ENCODE measurements at regions not wholly inside any gene's neighbourhood (a gene's known extent, or its start where the extent isn't known, plus 50 kb on each side); places are given as distances from the start of the nearest gene placed in this dataset.

DNA sequence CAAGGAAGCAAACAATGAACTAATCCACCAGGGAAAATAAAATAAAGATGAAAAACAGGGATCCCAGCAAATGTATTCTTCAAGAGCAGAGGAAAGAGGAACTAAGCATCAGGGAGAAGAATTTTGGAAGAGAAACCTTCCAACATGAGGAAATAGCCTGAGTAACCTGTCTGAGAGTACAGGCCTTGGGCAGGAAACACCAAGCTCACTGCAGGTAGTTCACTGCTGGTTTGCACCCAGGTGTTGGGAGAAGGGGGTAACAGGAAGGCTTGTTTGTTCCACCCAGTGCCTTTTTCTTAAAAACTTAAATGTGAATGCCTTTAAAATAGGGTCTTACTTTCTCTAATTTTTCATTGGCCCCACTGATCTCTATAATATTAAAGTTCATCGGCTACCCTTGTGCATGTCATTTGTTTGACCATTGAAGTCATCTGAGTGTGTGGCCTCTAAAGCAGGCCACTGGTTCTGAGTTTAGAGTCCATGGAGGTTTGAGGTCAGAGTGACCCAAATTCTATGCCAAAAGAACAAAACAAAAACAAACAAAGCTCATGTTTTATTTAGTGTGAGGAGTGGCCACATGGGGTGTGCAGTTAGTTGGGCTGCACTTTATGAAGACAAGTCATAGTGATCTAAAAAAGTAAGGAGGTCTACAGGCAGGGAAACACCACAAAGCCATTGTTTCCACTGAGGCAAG, 62.9 kb upstream of the COX10 start:
- peak overlapping the region; percentile 52 for H3K27ac Mint-ChIP-seq (ENCODE audit: low read depth, unreplicated experiment)
- BruUV-seq (replicated peaks) = no TSS peak
- no peaks in the 10 kb centered on the region for H3K27me3 Mint-ChIP-seq (ENCODE audit: insufficient read depth, unreplicated experiment)
- CTCF ChIA-PET = no interaction called here
- no peaks in the 10 kb centered on the region for H3K9me3 Mint-ChIP-seq (ENCODE audit: unreplicated experiment)
- POLR2A ChIA-PET = interaction anchor here (0.6 kb wide), 1 partner anchor 89 kb away, joined by 5 read pairs; no protein-coding TSS in a partner anchor
- no peak overlapping the region for H3K4me3 Mint-ChIP-seq (ENCODE audit: unreplicated experiment)
- DNase-seq (ENCODE audit: unreplicated experiment) = no peak
- H3K36me3 Mint-ChIP-seq (ENCODE audit: insufficient read depth, unreplicated experiment) = no peaks in the 10 kb centered on the region
- TF ChIP-seq, protein P1, sequence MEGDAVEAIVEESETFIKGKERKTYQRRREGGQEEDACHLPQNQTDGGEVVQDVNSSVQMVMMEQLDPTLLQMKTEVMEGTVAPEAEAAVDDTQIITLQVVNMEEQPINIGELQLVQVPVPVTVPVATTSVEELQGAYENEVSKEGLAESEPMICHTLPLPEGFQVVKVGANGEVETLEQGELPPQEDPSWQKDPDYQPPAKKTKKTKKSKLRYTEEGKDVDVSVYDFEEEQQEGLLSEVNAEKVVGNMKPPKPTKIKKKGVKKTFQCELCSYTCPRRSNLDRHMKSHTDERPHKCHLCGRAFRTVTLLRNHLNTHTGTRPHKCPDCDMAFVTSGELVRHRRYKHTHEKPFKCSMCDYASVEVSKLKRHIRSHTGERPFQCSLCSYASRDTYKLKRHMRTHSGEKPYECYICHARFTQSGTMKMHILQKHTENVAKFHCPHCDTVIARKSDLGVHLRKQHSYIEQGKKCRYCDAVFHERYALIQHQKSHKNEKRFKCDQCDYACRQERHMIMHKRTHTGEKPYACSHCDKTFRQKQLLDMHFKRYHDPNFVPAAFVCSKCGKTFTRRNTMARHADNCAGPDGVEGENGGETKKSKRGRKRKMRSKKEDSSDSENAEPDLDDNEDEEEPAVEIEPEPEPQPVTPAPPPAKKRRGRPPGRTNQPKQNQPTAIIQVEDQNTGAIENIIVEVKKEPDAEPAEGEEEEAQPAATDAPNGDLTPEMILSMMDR (IDR thresholded peaks at IDR 0.05; ENCODE audit: unreplicated experiment) = no peak
- H3K4me1 Mint-ChIP-seq (ENCODE audit: insufficient read depth, unreplicated experiment) = peaks cover 8% of the 10 kb centered on the region
- intact Hi-C loops (cut with micrococcal nuclease) = no loop called here

DNA sequence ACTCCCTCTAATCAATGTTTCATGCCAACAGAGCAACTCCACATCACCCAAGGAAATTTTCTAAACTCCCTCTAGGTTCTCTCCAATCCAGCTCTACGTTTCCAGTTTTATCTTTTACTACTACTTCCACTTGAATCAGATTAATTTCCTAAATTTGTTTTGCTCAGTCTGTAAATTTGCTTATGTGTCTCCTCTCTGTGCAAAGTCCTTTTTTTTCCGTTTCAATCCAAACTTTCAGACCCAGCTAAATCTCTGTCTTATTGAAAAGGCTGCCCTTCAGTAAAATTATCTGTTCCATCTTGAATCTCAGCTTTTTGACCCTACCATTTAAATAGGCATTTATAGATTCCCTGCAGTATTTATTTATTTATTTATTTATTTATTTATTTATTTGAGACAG, 61.4 kb upstream of the COX10 start:
- DNase-seq (ENCODE audit: unreplicated experiment) = no peak
- intact Hi-C loops (cut with micrococcal nuclease) = no loop called here
- no TSS peak for BruUV-seq (replicated peaks)
- no peaks in the 10 kb centered on the region for H3K9me3 Mint-ChIP-seq (ENCODE audit: unreplicated experiment)
- no peaks in the 10 kb centered on the region for H3K36me3 Mint-ChIP-seq (ENCODE audit: insufficient read depth, unreplicated experiment)
- CTCF ChIA-PET = interaction anchor here (0.7 kb wide), 1 partner anchor 422 kb away, joined by 4 read pairs; no protein-coding TSS in a partner anchor
- H3K4me3 Mint-ChIP-seq (ENCODE audit: unreplicated experiment) = no peak overlapping the region
- POLR2A ChIA-PET = interaction anchor here (0.7 kb wide), 1 partner anchor 303 kb away, joined by 3 read pairs; no protein-coding TSS in a partner anchor
- TF ChIP-seq, protein P1 (IDR thresholded peaks at IDR 0.05; ENCODE audit: unreplicated experiment) = no peak
- peaks cover 8% of the 10 kb centered on the region for H3K4me1 Mint-ChIP-seq (ENCODE audit: insufficient read depth, unreplicated experiment)
- no peak overlapping the region for H3K27ac Mint-ChIP-seq (ENCODE audit: low read depth, unreplicated experiment)
- no peaks in the 10 kb centered on the region for H3K27me3 Mint-ChIP-seq (ENCODE audit: insufficient read depth, unreplicated experiment)

DNA sequence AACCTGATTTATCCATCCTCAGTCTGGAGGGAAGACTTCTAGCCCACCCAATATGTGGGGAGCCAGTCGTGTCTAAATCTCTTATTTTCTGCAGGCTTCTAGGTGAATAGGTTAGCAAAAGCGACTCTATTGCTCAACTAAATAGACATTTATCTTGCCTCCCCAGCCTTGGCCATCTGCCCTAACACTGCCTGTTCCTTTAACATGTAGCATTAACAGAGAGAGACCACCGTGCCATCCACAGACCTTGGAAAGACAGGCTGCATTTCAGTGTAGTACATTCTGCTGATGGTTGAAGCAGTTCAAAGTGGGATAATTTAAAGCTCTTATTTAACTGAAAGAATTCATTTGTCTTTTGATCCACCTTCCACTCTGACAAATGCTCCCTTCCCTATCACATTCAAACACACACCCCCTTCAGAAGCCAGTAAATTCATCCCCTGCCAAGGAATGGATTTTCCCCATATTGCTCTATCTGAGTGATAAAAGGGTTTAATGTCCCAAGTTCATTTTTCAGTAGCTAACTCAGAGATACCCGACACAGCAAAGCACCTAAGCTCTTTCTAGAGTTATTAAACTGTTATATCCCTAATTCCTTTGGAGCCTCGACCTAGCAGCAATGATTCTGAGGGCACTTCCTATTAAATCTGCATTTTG, 58.1 kb upstream of the COX10 start:
- Mint-ChIP-seq H3K4me1 (ENCODE audit: insufficient read depth, unreplicated experiment) (no peaks in the 10 kb centered on the region), H3K27ac (ENCODE audit: low read depth, unreplicated experiment) (peak overlapping the region; percentile 55), H3K36me3 (ENCODE audit: insufficient read depth, unreplicated experiment) (no peaks in the 10 kb centered on the region), H3K27me3 (ENCODE audit: insufficient read depth, unreplicated experiment) (no peaks in the 10 kb centered on the region), H3K9me3 (ENCODE audit: unreplicated experiment) (no peaks in the 10 kb centered on the region), H3K4me3 (ENCODE audit: unreplicated experiment) (no peak overlapping the region)
- no peak for DNase-seq (ENCODE audit: unreplicated experiment)
- POLR2A ChIA-PET = interaction anchor here (0.6 to 1.1 kb wide), 4 partner anchors 21 to 1341 kb away, joined by 3 to 4 read pairs (median 3); no protein-coding TSS in a partner anchor
- TF ChIP-seq, protein P1 (IDR thresholded peaks at IDR 0.05; ENCODE audit: unreplicated experiment) = no peak
- CTCF ChIA-PET = interaction anchor here (0.7 kb wide), 1 partner anchor 896 kb away, joined by 4 read pairs; no protein-coding TSS in a partner anchor
- no TSS peak for BruUV-seq (replicated peaks)
- intact Hi-C loops (cut with micrococcal nuclease) = no loop called here

DNA sequence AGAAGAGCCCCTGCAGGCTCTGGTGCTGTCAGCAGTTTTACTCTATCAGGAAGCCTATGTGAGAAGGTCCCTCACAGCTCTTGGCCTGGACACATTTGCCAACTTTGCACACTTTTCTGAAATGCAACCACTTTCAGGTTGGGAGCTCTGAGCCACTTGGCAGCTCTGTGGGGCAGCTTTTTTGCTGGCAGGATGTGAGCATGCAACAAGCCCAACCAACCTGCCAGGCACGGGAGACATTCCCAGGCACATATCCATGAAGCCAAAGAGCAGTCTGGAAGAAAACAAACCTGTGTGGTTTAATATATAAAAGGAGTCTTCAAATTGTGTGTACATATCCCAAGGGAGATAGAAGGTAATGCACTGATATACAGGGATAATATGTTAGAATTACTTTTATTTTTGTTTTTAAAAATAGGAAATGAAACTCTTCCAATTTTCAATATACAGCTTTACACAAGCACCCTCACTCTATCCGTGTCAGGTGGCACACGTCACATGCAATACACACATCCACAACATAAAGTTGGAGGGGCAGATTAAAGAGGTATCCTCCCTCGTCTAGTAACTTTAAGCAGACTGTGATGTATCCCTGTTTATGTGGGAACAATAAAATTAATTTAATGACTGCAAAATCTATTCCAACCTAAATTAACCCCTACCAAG, 57.4 kb upstream of the COX10 start:
- no TSS peak for BruUV-seq (replicated peaks)
- POLR2A ChIA-PET = interaction anchor here (0.5 to 1.1 kb wide), 5 partner anchors 21 to 1289 kb away, joined by 3 to 4 read pairs (median 3); no protein-coding TSS in a partner anchor
- Mint-ChIP-seq H3K36me3 (ENCODE audit: insufficient read depth, unreplicated experiment) (no peaks in the 10 kb centered on the region), H3K4me3 (ENCODE audit: unreplicated experiment) (no peak overlapping the region), H3K9me3 (ENCODE audit: unreplicated experiment) (no peaks in the 10 kb centered on the region), H3K4me1 (ENCODE audit: insufficient read depth, unreplicated experiment) (no peaks in the 10 kb centered on the region), H3K27ac (ENCODE audit: low read depth, unreplicated experiment) (peak overlapping the region; percentile 55), H3K27me3 (ENCODE audit: insufficient read depth, unreplicated experiment) (no peaks in the 10 kb centered on the region)
- no peak for DNase-seq (ENCODE audit: unreplicated experiment)
- TF ChIP-seq, protein P1 (IDR thresholded peaks at IDR 0.05; ENCODE audit: unreplicated experiment) = no peak
- intact Hi-C loops (cut with micrococcal nuclease) = no loop called here
- CTCF ChIA-PET = interaction anchor here (0.7 kb wide), 1 partner anchor 897 kb away, joined by 4 read pairs; no protein-coding TSS in a partner anchor

All from MCF 10A (cell line).